HL-60 (cell line): ENCODE measurements at regions not wholly inside any gene's neighbourhood (a gene's known extent, or its start where the extent isn't known, plus 50 kb on each side); places are given as distances from the start of the nearest gene placed in this dataset.

Source experiments
- CTCF ChIP-seq: IDR thresholded peaks from one replicate; pipeline ENCODE4 v1.5.1; 2011; ENCODE audit warnings: low read length, control low read depth, inconsistent platforms; ENCODE audit not compliant: insufficient read depth
- POLR2AphosphoS5 ChIP-seq: IDR thresholded peaks from 2 replicates; pipeline ENCODE4 v1.6.1; 2012; ENCODE audit warnings: low read depth
- REST ChIP-seq: IDR thresholded peaks from 2 replicates; pipeline ENCODE4 v1.6.1; 2012; ENCODE audit warnings: low read depth; ENCODE audit not compliant: insufficient replicate concordance
- SPI1 ChIP-seq: IDR thresholded peaks from 2 replicates; pipeline ENCODE4 v1.6.1; 2012; ENCODE audit warnings: low read depth, mild to moderate bottlenecking, borderline replicate concordance

- TF ChIP-seq CTCF (no peak), POLR2AphosphoS5 (no peak), REST (no peak), SPI1 (no peak)
Measured at GRCh38 chr9:81530846-81531245, 158.5 kb downstream of the TLE1 start.
